HG03520 (cell line): ENCODE measurements at regions not wholly inside any gene's neighbourhood (a gene's known extent, or its start where the extent isn't known, plus 50 kb on each side); places are given as distances from the start of the nearest gene placed in this dataset.

Experiments
- ATAC-seq: cut with Tn5 transposase; IDR thresholded peaks from one replicate; pipeline ENCODE4 v1.9.1; 2021; ENCODE audit warnings: mild to moderate bottlenecking, moderate library complexity; ENCODE audit not compliant: unreplicated experiment

DNA sequence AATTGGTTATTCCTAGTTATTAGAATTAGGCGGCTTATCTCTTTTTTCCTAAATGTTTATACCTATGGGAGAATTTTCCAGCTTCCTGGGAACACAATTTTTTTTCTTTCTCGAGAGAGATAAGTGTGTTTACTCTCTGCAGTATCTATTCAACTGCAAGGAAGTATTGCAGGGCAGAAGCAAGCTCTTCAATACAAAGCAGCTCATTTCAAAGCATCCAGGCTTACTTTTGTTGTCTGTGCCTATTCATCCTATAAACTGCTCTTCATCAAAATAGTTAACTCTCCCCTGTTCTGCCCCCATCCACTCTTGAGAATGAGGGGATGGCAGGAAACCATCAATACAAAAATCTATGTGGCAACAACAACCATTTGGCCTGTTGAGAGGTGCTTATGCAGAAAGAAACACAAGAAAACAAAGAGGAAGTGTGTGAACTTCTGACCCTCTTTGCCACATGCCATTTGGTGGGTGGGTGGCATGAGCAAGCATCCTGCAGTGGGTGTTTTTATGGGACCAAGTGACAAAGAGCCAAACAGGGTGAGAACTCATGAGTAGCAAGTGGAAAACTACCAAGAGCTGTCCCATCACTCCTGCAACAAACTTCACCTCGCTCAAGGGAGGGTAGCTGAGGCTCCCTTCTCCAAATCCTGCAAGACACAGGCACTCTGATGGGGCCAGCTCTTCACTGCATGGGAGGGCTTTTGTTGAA, 50.6 kb upstream of the MRPS6 start:
- no peak for ATAC-seq

DNA sequence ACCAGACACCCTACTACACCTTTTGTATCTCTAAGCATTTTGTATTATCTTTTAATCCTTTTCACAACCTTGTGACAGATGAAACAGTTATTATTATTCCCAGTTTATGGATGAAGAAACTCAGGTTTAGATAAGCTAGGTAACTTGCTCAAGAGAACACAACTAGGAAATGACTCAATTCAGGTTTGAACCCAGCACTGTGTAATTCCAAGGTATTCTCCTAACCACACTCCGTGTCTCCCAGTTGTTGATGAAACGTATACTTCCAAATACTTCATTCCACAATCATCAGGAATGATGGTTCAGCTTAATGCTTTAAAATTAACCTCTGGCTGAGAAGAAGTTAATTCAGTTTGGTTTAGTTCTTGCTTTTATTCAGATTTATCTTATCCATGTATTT, 51.7 kb upstream of the MRPS6 start:
- no peak for ATAC-seq

DNA sequence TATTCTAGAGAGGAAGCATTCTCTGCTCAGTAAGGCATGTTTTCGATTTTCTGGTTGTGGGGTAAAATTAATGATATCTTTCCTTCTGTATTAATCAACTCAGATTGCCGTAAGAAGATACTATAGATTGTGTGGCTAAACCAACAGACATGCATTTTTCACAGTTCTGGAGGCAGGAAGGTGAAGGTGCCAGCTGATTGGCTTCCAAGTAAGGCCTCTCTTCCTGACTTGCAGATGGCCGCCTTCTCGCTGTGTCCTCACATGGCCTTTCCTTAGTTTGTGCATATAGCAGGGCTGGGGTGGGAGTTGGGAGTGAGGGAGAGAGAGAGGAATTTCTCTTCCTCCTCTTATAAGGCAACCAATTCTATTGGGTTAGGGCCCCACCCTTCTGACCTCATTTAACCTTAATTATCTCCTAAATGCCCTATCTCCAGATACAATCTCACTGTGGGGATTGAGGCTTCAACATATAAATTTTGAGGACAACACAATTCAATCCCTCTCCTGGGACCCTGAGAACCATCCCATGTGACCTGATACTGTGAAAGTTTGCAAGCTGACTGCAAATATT, 52.3 kb upstream of the MRPS6 start:
- ATAC-seq, result no peak

DNA sequence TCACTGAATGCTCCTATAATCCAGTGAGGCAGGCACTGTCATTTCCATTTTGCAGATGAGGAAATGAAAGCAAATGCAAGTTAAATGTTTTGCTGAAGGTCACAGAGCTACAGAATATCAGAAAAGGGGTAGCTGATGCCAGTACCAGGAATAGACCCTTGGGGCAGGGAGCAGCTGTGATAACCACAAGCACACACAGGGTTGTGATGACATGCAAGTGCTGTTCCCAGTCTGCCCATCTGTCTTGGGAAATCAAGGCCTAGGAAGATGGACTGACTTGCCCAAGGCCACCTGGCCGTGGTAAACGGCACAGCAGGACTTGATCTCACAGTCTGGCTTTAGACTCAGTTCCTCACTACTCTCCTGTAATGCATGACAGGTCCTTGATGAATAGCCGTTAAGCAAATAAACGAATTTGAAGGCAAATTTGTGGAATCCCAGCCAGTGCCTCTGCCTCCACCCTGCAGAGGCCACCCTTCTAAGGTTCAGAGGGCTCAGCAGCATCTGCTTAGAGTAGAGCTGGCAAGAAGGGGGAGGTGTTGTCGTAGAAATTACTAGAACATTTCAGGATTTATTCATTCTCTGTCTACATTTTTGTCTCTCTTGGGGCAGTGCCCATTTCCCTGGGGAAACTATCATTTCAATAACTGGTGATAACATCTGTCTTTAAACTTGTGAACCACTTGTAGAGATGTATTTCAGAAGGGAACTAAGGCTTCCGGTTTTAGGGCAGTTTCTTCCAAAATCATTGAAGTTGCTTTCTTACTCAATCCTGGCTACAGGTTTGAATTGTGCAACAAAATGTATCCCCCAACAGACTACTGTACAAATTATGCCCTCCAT, 53.2 kb upstream of the MRPS6 start:
- ATAC-seq, result peak; percentile 32

DNA sequence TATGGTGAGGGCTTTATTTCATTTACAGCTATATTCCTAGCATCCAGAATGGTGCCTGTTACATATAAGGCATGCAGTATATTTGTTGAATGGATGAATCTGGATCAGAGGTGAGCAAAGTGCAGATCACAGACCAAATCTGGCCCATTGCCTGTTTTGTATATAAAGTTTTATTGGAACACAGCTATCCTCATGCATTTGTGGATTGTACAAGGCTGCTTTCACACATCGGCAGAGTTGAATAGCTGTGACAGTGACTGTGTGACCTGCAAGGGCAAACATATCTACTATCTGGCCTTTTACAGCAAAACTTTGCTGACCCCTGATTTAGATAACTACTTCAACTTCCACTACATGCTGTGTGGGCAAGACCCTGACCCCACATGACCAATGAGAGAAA, 54.0 kb upstream of the MRPS6 start:
- ATAC-seq, result no peak

DNA sequence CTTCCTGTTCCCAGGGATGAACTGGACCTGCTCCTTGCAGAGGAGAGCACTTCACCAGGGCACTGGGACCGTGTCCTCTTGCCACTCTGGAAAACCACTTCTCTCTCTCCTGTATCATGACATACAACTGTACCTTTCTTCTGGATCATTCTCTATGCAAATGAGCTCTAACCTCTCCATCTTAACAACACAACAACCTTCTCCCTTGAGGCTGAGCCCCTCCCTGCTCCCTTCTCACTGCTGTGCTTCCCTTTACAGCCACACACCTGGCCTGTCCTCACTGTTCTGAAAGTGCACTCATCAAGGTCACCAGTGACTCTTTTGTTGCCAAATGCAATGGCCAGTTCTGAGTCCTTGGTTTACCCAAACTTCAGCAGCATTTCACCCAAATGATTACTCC, 54.5 kb upstream of the MRPS6 start:
- no peak for ATAC-seq

DNA sequence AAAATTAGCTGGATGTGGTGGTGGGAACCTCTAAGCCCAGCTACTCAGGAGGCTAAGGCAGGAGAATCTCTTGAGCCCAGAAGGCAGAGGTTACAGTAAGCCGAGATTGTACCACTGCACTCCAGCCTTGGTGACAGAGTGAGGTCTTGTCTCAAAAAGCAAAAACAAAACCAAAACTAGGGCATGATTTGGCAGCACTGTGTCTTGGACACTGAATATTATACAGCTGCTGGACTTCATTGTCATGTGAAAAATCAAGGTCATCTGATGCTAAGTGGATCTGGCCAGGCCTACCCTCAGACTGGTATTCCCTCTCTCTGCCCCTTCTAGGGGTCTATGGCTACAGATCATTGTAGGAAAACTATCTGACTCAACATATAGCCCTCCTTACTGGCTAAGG, 55.2 kb upstream of the MRPS6 start:
- no peak for ATAC-seq

DNA sequence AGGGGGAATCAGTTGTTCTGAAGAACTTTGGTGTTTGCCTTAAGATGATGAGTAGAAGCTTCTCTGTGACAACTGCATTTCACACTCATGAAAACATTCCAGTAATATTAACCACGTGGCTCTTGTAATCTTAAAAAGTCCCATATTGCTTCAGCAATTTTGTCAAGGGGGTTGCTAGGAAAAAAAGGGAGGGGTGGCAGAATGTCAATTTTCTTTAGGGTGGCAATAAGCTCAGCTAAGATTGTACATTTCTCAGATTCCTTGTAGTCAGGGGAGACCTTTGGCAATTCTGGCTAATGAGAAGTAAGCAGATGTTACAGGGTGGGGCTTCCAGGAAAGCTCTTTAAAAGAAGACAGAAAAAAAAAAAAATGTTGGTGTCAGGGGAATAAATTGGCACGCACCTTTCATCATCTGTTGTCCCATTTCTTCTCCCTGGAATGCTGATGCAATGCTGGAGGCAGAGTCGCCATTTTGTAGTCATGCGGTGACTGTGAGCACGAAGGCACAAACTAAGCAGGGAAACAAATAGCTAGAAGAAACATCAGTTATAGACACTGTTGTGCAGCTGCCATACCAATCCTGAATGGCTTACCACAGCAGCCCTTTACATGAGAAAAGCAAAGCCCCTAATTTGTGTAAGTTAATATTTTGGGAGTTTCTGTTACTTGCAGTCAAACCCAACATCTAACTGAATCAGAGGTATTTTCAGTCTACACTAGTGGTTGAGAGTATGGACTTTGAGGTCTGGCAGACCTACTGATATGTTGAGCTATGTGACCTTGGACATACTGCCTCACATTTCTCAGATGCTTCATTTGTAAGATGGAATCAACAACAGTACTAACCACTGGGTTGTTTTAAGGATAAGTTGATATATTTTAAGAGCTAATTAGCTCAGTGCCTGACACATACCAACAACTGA, 56.1 kb upstream of the MRPS6 start:
- ATAC-seq, result no peak

DNA sequence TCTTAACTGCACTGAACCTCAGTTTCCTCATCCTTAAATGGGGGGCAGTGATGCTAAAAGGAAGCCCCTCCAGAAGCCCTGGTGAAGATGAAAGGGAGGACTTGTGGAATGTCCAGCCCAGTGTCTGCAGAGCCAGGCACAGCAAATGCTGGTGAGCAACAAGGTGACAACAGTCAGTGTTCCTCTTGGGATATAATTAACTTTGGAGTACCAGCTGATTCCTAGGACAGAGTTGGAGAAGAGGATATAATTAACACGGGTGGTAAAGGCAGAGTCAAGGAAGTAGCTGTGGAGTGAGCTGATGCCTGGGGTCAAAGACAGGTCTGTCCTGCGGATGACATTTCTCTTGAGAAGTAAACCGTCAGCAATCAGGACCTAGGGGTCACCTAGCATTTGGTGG, 60.7 kb upstream of the MRPS6 start:
- ATAC-seq, result no peak

DNA sequence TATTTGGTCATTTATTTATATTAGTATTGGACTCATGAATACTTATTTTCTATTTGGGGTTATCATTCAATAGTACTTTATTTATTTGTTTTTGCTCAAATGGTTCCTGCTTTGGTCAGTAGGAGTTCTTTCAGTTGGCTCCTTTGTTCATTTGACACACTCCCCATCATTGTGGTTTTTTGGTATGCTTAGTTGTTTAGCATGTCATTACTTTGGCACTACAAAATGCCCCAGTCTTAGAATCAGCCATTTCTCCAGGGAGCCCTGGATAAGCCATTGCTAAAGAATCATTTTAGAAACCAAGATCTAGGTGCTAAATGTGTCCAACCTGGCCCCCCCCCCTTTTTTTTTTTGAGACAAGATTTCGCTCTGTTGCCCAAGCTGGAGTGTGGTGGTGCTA, 61.7 kb upstream of the MRPS6 start:
- no peak for ATAC-seq

DNA sequence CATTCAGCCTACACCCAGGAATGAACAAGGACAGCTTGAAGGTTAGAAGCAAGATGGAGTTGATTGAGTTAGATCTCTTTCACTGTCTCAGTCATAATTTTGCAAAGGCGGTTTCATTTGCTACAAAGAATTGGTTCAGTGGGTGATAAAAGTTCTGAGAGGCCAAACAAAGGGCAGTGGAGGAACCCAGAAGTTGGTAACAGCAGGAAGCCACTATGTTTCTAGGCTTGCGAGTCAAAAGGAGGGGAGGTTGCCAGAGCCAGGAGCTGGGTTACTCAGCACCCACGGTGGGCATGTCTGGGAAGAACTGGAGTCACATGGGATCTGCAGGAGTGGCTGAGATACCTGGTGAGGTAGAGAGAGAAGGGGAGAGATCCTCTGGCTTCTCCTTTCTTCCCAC, 64.2 kb upstream of the MRPS6 start:
- ATAC-seq, result no peak

DNA sequence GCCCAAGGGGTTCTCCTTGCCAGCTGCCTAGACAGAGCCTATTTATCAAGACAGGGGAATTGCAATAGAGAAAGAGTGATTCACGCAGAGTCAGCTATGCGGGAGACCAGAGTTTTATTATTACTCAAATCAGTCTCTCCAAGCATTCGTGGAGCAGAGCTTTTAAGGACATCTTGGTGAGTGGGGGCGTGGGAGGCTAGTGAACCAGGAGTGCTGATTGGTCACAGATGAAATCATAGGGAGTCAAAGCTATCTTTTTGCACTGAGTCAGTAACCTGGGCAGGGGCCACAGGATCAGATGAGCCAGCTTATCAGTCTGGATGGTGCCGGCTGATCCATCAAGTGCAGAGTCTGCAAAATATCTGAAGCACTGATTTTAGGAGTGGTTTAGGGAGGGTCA, 64.8 kb upstream of the MRPS6 start:
- ATAC-seq, result no peak

DNA sequence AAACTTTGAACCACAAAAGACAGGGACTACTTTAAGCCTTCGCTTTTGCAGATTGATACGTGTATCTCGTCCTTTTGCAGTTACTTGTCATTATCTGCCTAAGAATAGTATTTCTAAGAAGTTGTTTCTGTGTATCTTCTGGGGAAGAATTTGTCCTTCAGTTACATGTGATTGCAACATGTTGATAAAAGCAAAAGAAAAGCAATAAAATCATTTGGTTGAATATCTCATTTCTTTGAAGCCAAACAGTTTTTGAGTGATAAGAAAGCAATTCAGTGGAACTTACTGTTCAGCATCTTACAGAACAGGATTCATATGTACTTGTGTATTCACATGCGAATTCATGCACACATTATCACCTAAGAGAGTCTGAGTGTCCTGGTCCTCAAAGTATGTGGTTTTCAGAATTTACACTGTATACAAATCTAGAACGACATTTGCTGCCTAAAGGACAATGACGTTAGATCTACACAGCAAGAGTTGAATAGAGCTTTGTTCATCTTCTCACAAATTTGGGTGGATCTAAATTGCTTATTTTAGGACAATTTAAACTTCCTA, 66.7 kb upstream of the MRPS6 start:
- ATAC-seq, result no peak

DNA sequence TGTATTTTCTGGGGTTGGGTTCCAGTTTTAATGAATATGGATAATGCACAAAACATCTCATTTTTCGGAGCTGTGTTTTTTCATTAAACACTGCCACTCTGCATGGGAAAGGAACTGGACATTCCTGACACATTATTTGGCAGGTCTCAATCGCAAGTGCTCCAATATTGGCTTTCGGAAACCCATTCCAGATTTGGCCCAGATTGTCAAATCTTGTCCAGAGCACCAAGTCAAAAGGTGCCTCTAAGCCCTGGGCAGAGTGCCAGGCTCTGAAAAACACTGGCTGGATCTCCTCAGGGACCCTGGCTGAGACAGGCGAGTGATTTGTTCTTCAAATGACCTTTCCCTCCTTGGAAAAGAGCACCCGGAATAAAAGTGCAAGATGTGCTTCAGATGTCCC, 68.4 kb upstream of the MRPS6 start:
- ATAC-seq, result no peak

DNA sequence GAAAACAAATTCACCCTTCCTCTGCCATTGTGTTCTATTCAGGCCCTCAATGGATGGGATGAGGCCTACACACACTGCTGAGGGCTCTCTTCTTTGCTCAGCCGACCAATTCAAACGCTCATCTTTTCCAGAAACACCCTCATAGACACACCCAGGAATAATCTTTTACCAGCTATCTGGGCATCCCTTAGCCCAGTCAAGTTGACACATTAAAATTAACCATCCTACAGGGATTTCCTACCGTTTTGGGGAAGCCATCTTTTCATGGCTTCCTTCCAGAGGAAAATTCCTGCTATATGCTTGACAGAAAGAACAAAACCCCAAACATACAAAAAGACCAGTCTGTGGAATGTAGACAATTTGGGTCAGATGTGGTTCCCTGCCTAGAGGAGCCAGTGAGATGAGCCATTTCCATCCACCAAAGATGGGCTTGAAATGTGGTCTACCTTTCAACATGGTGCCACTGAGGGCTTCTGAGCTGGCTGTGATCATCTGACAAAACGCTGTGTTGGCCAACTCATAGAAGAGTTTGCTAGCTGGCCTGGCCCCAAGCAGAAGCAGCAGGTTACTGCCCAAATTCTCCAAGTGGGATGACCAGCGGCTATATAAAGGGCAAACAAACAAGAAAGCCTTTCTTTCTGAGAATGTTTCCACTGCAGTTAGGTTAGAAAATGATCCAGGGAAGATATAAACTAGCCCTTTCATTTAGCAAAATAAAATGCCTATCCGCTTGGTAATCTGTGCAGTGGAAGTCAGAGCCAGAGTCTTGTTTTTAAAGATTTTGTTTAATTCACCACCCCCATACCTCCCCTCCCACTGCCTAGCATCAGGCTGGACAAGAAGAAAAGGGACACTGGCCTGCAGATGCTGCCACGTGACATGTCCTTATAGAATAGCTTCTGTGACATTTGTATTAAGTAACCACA, 69.1 kb upstream of the MRPS6 start:
- ATAC-seq, result no peak

DNA sequence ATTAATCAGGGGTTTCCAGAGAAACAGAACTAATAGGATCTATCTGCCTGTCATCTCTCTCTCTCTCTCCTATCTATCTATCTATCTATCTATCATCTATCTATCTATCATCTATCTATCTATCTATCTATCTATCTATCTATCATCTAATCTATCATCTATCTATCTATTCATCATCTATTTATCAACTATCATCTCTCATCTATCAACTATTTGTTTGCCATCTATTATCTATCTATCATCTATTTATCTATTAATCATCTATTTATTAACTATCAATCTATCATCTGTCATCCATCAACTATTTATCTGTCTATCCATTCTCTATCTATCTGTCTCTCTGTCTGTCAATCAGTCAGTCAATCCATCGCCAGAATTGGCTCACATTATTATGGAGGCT, 70.0 kb upstream of the MRPS6 start:
- no peak for ATAC-seq

DNA sequence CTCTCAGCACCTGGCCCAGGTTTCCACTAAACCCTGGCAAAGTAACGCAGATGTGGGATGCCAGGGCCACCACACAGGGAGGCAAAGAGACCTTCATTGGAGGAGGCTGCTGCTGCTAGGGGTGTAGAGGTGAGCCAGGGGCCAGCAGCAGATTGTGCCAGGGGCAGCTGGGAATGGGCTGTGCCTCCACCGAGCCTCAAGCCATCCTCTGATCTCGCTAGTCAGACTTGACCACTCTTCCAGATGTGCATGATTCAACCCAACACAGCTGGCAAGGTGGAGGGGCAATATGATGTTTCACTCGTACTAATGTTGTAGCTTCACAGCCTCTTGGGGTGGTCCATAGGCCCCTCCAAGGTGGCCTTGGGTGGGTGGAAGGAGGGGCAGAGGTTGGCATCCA, 73.0 kb upstream of the MRPS6 start:
- ATAC-seq, result no peak

DNA sequence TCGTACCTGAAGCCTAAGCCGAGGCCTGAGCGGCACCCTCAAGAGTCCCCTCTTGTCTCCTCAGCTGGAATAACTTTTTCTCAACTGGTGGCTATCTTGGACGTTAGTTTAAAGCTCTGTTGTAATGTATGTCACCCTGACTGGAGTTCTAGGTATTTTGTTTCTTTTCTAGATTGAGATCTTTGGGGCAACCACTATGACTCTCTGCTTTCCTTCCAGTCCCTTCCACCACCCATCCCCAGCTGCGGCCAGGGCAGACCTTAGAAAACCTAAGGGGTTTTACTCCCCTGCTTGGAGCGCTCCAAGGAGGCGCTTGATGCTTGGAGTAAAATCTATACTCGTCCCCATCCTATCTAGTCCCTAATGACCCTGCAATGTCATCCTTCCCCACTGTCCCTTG, 74.6 kb upstream of the MRPS6 start:
- ATAC-seq, result no peak

DNA sequence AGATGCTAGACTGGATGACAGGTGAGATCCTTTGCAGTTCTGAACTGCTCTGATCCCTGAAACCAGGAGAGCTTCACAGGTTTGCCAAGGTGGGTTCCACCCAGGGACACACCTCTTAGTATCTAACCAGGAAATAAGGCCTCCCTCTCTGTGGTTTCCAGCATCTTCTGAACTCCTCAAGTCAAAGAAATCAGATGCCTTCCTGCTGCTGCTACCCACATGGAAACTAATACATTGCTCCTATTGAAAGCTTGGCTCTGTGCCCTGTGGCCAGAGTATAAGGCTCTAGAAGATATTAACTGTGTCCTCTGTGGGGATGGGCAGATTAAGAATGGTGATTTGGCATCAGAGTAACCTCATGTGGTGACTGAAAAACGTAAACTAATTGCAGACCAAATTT, 75.0 kb upstream of the MRPS6 start:
- no peak for ATAC-seq

DNA sequence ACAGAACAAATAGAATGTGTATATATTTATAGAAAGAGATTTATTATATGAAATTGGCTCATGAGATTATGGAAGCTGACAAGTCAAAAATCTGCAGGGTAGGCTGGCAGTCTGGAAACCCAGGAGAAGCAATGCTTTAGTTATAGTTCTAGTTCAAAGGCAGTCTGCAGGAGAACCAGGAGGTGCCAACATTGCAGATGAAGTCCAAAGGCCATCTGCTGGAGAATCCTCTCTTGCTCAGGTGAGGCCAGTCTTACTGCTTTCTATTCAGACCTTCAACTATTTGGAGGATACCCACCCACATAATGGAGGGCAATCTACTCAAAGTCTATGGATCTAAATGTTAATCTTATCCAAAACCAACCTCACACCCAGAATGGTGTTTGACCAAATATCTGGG, 75.9 kb upstream of the MRPS6 start:
- ATAC-seq, result no peak
